HCT116 (cell line): ENCODE measurements at regions not wholly inside any gene's neighbourhood (a gene's known extent, or its start where the extent isn't known, plus 50 kb on each side); places are given as distances from the start of the nearest gene placed in this dataset.

ENCODE experiments used
- ATAC-seq: fragments of 200-7000 bp; cut with Tn5 transposase; 2 replicates; pipeline ENCODE4 v1.9.1; 2020; ENCODE audit warnings: mild to moderate bottlenecking, moderate library complexity
- BruUV-seq: library from RNA; stranded (reverse); fragments of 400-500 nt; replicated peaks from 2 replicates; lab custom pipeline; 2021; lab: Mats Ljungman, UMichigan
- CTCF ChIA-PET: fragments of 300-600 bp; sonication (Branson Sonifier 250); formaldehyde crosslinking; loops from one replicate; lab custom pipeline; 2021; ENCODE audit warnings: antibody characterized with exemption; lab: Charles Lee
- POLR2A ChIA-PET: fragments of 300-600, 350-600 bp; sonication (Branson Sonifier 250); formaldehyde crosslinking; loops from one replicate; lab custom pipeline; 2021; ENCODE audit warnings: antibody characterized with exemption; lab: Charles Lee
- RAD21 ChIA-PET, 2 experiments: fragments of 300-600 bp; sonication (Branson Sonifier 250); formaldehyde crosslinking; loops; one replicate each; lab custom pipeline; 2023; ENCODE audit warnings: low total read pairs in 2 of 2; ENCODE audit not compliant: uncharacterized antibody in 2 of 2, unreplicated experiment in 2 of 2, low non-redundant PET in 1 of 2; lab: Charles Lee
- DNase-seq: peaks from one replicate; pipeline ENCODE4 v3.0.0-alpha.2; 2010; ENCODE audit warnings: low read depth, low spot score
- H2AFZ ChIP-seq: fragments of 200-600 bp; shearing (Covaris generic), sonication (generic); 2 replicates; pipeline ENCODE4 v1.6.1; 2017; ENCODE audit warnings: low read depth, mixed run types, mixed read lengths, antibody characterized with exemption, low read length; ENCODE audit not compliant: poor library complexity, severe bottlenecking
- H3K27ac ChIP-seq: 2 replicates; pipeline ENCODE4 v1.5.1; 2012; ENCODE audit warnings: low read depth, low read length
- H3K27me3 ChIP-seq: fragments of 200-600 bp; sonication (generic); 2 replicates; pipeline ENCODE4 v1.6.1; 2016; ENCODE audit warnings: mixed run types, low read length, mixed read lengths; ENCODE audit not compliant: insufficient read depth
- H3K36me3 ChIP-seq, 2 experiments: fragments of 200-500 bp in 1 of 2; fragments of 200-600 bp in 1 of 2; sonication (Bioruptor generic) in 1 of 2; sonication (generic) in 1 of 2; 2 replicates each; pipeline versions ENCODE4 v1.5.1 to v1.6.1; 2014 to 2016; ENCODE audit warnings: low read length in 2 of 2, inconsistent platforms in 1 of 2, mixed read lengths in 1 of 2, mixed run types in 1 of 2; ENCODE audit not compliant: insufficient read depth in 2 of 2, control insufficient read depth in 1 of 2
- H3K4me1 ChIP-seq, 2 experiments: fragments of 200-600 bp in 1 of 2; sonication (generic) in 1 of 2; 2 replicates each; pipeline versions ENCODE4 v1.5.1 to v1.6.1; 2012 to 2017; ENCODE audit warnings: low read length in 2 of 2, inconsistent platforms in 1 of 2, mild to moderate bottlenecking in 1 of 2, mixed read lengths in 1 of 2, mixed run types in 1 of 2, moderate library complexity in 1 of 2; ENCODE audit not compliant: insufficient read depth in 2 of 2, control insufficient read depth in 1 of 2
- H3K4me2 ChIP-seq: fragments of 200-600 bp; sonication (generic); 2 replicates; pipeline ENCODE4 v1.6.1; 2017; ENCODE audit warnings: mixed run types, low read length, mixed read lengths
- H3K4me3 ChIP-seq, 2 experiments: fragments of 200-600 bp in 1 of 2; sonication (generic) in 1 of 2; replicated peaks in 1 of 2; 2 replicates each; pipeline ENCODE4 v1.5.1; 2011 to 2016; ENCODE audit warnings: low read length in 2 of 2, control low read depth in 1 of 2, low read depth in 1 of 2, mild to moderate bottlenecking in 1 of 2, mixed read lengths in 1 of 2, mixed run types in 1 of 2
- H3K79me2 ChIP-seq: fragments of 200-600 bp; sonication (generic); 2 replicates; pipeline ENCODE4 v1.6.1; 2017; ENCODE audit warnings: mild to moderate bottlenecking, mixed run types, low read length, moderate library complexity, mixed read lengths; ENCODE audit not compliant: insufficient read depth
- H3K9ac ChIP-seq: fragments of 200-600 bp; sonication (generic); 2 replicates; pipeline ENCODE4 v1.6.1; 2016; ENCODE audit warnings: low read length, mixed read lengths
- H3K9me2 ChIP-seq: fragments of 200-600 bp; sonication (generic), shearing (Covaris generic); 2 replicates; pipeline ENCODE4 v1.6.1; 2017; ENCODE audit warnings: mixed run types, mild to moderate bottlenecking, moderate library complexity; ENCODE audit not compliant: insufficient read depth
- H3K9me3 ChIP-seq, 2 experiments: fragments of 200-500 bp in 1 of 2; fragments of 200-600 bp in 1 of 2; sonication (Bioruptor generic) in 1 of 2; sonication (generic) in 1 of 2; 2 replicates each; pipeline ENCODE4 v1.6.1; 2014 to 2017; ENCODE audit warnings: low read length in 2 of 2, mixed read lengths in 2 of 2, inconsistent platforms in 1 of 2, low read depth in 1 of 2, mild to moderate bottlenecking in 1 of 2, mixed run types in 1 of 2, moderate library complexity in 1 of 2; ENCODE audit not compliant: control insufficient read depth in 1 of 2, insufficient read depth in 1 of 2
- H4K20me1 ChIP-seq: fragments of 200-600 bp; sonication (generic), shearing (Covaris generic); 2 replicates; pipeline ENCODE4 v1.6.1; 2017; ENCODE audit warnings: mixed run types, mild to moderate bottlenecking, moderate library complexity; ENCODE audit not compliant: insufficient read depth
- CBX3 ChIP-seq: IDR thresholded peaks from 2 replicates; pipeline ENCODE4 v1.6.1; 2012; ENCODE audit warnings: low read depth
- CEBPB ChIP-seq: IDR thresholded peaks from 2 replicates; pipeline ENCODE4 v1.6.1; 2012; ENCODE audit warnings: low read depth
- EGR1 ChIP-seq: IDR thresholded peaks from 2 replicates; pipeline ENCODE4 v1.6.1; 2012; ENCODE audit warnings: low read depth
- ELF1 ChIP-seq: IDR thresholded peaks from 2 replicates; pipeline ENCODE4 v1.6.1; 2012; ENCODE audit warnings: low read depth, borderline replicate concordance
- EZH2 ChIP-seq: fragments of 200-600 bp; sonication (generic); IDR thresholded peaks from 2 replicates; pipeline ENCODE4 v1.6.1; 2017; ENCODE audit warnings: antibody characterized with exemption, mixed run types
- EZH2phosphoT487 ChIP-seq: fragments of 200-600 bp; IDR thresholded peaks from 2 replicates; pipeline ENCODE4 v1.6.1; 2018; ENCODE audit warnings: antibody characterized with exemption, borderline replicate concordance
- FOSL1 ChIP-seq: IDR thresholded peaks from 2 replicates; pipeline ENCODE4 v1.6.1; 2012; ENCODE audit warnings: low read depth
- SP1 ChIP-seq: IDR thresholded peaks from 2 replicates; pipeline ENCODE4 v1.6.1; 2012; ENCODE audit warnings: low read depth
- TCF7L2 ChIP-seq: IDR thresholded peaks from 2 replicates; pipeline ENCODE4 v1.7.0; 2011; ENCODE audit warnings: borderline replicate concordance, inconsistent platforms; ENCODE audit not compliant: insufficient read depth, insufficient read length; ENCODE audit errors: extremely low read depth
- YY1 ChIP-seq: IDR thresholded peaks from 2 replicates; pipeline ENCODE4 v1.6.1; 2011; ENCODE audit warnings: low read length, low read depth, moderate library complexity, mild to moderate bottlenecking; ENCODE audit not compliant: insufficient replicate concordance; ENCODE audit errors: extremely low read depth
- ZFX ChIP-seq: fragments of 450-650 bp; IDR thresholded peaks from 2 replicates; pipeline ENCODE4 v1.6.1; 2017
- intact Hi-C: fragments of 100-400 bp; cut with micrococcal nuclease; formaldehyde crosslinking; loops from 2 replicates; pipeline ENCODE4 v1.10.0; 2022
- TF ChIP-seq, protein P1 (sequence below): IDR thresholded peaks from 2 replicates; pipeline ENCODE4 v1.6.1; 2012
- TF ChIP-seq, protein P2 (sequence below): IDR thresholded peaks from 2 replicates; pipeline ENCODE4 v1.6.1; 2012; ENCODE audit warnings: low read depth

DNA sequence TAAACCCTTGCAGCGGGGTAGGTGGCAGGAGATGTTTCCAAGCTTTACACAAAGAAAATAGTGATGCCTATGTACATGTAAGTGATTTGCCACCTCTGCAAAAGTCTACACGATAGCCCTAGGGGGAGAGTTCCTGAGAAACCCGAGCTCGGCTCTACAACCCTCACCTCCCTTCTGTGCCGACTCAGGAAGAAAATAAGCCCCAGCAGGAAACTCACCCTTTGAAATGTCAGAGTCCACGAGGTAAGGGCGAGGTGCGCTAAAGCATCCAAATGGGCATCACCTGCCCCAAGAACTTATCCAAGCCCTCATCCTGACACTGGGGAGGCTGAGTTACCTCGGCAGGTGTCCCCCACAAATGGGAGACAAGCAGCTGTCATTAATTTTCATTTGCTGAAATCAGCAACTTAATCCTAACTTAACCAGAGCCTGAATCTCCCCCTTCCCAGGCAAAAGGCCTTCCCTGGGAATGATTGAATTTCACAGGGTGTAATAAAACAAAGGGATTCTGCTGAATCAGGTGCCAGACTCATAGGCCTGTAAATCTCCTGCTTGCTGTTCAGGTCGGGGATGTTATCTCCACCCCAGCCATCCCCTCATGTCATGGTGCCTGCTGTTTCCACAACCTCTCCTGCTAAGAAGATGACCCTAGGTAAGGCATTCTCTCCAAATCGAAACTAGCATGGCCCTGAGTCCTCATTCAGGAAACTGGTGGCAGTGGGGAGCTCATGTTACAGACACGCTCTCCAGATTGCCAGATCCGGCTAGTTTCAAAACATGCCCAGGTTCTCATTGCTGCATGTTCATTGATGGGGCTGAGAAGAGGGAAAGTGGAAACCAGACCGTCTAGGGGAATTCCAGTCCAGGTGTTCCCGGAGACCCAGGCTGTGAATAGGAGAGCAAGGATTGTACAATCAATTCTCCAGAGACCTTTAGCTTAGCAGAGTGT lies 105.3 kb upstream of the KIRREL3 start:
- CTCF ChIA-PET = no interaction called here
- POLR2A ChIA-PET = no interaction called here
- H3K9me2 ChIP-seq = no peaks in the 10 kb centered on the region

More for the DNA sequence above, 105.3 kb upstream of the KIRREL3 start:
- no peak overlapping the region for H3K4me3 ChIP-seq
- intact Hi-C loops = no loop called here
- H3K27me3 ChIP-seq = no peaks in the 10 kb centered on the region
- H3K27ac ChIP-seq = no peak overlapping the region
- H3K4me1 ChIP-seq = no peaks in the 10 kb centered on the region
- H3K9me3 ChIP-seq = peaks cover 0 to 7% of the 10 kb centered on the region in 2 experiments; a peak in 2 of 4 replicates
- ATAC-seq (no peak), DNase-seq (no peak)
- H3K79me2 ChIP-seq = no peaks in the 10 kb centered on the region
- H3K36me3 ChIP-seq = no peaks in the 10 kb centered on the region
- TF ChIP-seq, protein P1, sequence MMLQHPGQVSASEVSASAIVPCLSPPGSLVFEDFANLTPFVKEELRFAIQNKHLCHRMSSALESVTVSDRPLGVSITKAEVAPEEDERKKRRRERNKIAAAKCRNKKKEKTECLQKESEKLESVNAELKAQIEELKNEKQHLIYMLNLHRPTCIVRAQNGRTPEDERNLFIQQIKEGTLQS = no peak
- TF ChIP-seq SP1 (no peak), CBX3 (no peak), CEBPB (no peak), EZH2 (no peak), ELF1 (no peak), YY1 (no peak), FOSL1 (no peak), EZH2phosphoT487 (no peak), EGR1 (no peak), ZFX (no peak), TCF7L2 (no peak)
- TF ChIP-seq, protein P2, sequence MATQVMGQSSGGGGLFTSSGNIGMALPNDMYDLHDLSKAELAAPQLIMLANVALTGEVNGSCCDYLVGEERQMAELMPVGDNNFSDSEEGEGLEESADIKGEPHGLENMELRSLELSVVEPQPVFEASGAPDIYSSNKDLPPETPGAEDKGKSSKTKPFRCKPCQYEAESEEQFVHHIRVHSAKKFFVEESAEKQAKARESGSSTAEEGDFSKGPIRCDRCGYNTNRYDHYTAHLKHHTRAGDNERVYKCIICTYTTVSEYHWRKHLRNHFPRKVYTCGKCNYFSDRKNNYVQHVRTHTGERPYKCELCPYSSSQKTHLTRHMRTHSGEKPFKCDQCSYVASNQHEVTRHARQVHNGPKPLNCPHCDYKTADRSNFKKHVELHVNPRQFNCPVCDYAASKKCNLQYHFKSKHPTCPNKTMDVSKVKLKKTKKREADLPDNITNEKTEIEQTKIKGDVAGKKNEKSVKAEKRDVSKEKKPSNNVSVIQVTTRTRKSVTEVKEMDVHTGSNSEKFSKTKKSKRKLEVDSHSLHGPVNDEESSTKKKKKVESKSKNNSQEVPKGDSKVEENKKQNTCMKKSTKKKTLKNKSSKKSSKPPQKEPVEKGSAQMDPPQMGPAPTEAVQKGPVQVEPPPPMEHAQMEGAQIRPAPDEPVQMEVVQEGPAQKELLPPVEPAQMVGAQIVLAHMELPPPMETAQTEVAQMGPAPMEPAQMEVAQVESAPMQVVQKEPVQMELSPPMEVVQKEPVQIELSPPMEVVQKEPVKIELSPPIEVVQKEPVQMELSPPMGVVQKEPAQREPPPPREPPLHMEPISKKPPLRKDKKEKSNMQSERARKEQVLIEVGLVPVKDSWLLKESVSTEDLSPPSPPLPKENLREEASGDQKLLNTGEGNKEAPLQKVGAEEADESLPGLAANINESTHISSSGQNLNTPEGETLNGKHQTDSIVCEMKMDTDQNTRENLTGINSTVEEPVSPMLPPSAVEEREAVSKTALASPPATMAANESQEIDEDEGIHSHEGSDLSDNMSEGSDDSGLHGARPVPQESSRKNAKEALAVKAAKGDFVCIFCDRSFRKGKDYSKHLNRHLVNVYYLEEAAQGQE = no peak
- H3K4me2 ChIP-seq = no peak overlapping the region
- no peak overlapping the region for H2AFZ ChIP-seq
- H3K9ac ChIP-seq = no peak overlapping the region
- no peaks in the 10 kb centered on the region for H4K20me1 ChIP-seq
- RAD21 ChIA-PET = no interaction called here
- BruUV-seq = no TSS peak
